ENCODE measurements at regions not wholly inside any gene's neighbourhood (a gene's known extent, or its start where the extent isn't known, plus 50 kb on each side); places are given as distances from the start of the nearest gene placed in this dataset.

DNA sequence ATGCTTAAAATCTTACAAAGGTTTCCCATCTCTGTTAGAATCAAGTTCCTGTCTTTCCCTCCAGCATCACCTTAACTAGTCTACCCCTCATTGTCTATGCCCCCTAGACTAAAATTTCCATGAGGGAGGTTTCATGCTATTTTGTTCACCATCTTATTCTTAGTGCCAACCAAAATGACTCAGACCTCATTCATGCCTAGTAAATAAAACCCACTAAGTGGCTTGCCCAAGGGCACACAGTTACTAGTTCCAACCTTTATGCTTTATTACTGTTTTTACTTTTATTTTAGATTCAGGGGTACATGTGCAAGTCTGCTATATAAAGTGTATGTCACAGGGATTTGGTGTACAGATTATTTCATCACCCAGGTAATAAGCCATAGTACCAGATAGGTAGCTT lies 469.1 kb upstream of the FAT3 start:
- H3K14ac ChIP-seq (replicated peaks; ENCODE audit: low read depth, low read length) = no peak overlapping the region
- H4K20me1 ChIP-seq (ENCODE audit: insufficient read depth, low read length) = no peaks in the 10 kb centered on the region
- H2AK9ac ChIP-seq (replicated peaks; ENCODE audit: low read depth, low read length, poor library complexity) = no peak overlapping the region
- dilution Hi-C loops (cut with HindIII; ENCODE audit: low sequenced_read_pairs, unreplicated experiment) = no loop called here
- H3K9me3 ChIP-seq (ENCODE audit: control insufficient read depth, insufficient read depth, low read length) = 0 out of 2 replicates have a peak, but pooled peaks cover 5% of the 10 kb centered on the region
- no peak overlapping the region for H3K56ac ChIP-seq (ENCODE audit: extremely low read depth, insufficient read depth, low read length)
- H3K4me2 ChIP-seq (ENCODE audit: low read depth, low read length) = no peak overlapping the region
- H3K27me3 ChIP-seq (ENCODE audit: control insufficient read depth, insufficient read depth, low read length) = no peaks in the 10 kb centered on the region
- in situ Hi-C loops (cut with MboI; ENCODE audit: low sequenced_read_pairs) = no loop called here
- no peak overlapping the region for H4K5ac ChIP-seq (ENCODE audit: low read depth, low read length)
- no peak overlapping the region for H2BK120ac ChIP-seq (ENCODE audit: low read depth, low read length)
- H3K9ac ChIP-seq (ENCODE audit: low read depth, low read length) = no peak overlapping the region
- no peak overlapping the region for H2BK20ac ChIP-seq (ENCODE audit: low read depth, low read length)
- BruUV-seq (replicated peaks) = no TSS peak
- no peak overlapping the region for H2AK5ac ChIP-seq (ENCODE audit: low read depth, low read length)
- ChIA-PET POLR2A (ENCODE audit: unreplicated experiment) (no interaction called here), CTCF (no interaction called here)
- no peak overlapping the region for H3K23ac ChIP-seq (ENCODE audit: low read depth, low read length)
- H3K9me1 ChIP-seq (ENCODE audit: insufficient read depth, low read length) = no peaks in the 10 kb centered on the region
- TF ChIP-seq RFX5 (IDR thresholded peaks at IDR 0.05; ENCODE audit: low read depth, low read length) = no peak
- no peak for TF ChIP-seq ELK1 (IDR thresholded peaks at IDR 0.05; ENCODE audit: borderline replicate concordance, low read depth, low read length)
- TF ChIP-seq, protein P1, sequence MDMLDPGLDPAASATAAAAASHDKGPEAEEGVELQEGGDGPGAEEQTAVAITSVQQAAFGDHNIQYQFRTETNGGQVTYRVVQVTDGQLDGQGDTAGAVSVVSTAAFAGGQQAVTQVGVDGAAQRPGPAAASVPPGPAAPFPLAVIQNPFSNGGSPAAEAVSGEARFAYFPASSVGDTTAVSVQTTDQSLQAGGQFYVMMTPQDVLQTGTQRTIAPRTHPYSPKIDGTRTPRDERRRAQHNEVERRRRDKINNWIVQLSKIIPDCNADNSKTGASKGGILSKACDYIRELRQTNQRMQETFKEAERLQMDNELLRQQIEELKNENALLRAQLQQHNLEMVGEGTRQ (IDR thresholded peaks at IDR 0.05; ENCODE audit: low read depth, low read length) = no peak
- no peak for TF ChIP-seq CHD1 (IDR thresholded peaks at IDR 0.05; ENCODE audit: low read depth, low read length)
- no peak for TF ChIP-seq FOS (IDR thresholded peaks at IDR 0.05; ENCODE audit: low read depth, low read length)
- TF ChIP-seq RCOR1 (IDR thresholded peaks at IDR 0.05; ENCODE audit: insufficient replicate concordance, low read length) = no peak
- no peak for TF ChIP-seq MAFK (IDR thresholded peaks at IDR 0.05; ENCODE audit: low read depth, low read length)
- H4K91ac ChIP-seq (ENCODE audit: insufficient read depth, low read depth, low read length) = no peak overlapping the region
- H2AFZ ChIP-seq (replicated peaks; ENCODE audit: low read length, poor library complexity) = no peak overlapping the region
- H3K4me3 ChIP-seq (ENCODE audit: insufficient read depth, low read depth, low read length) = no peak overlapping the region
- no peaks in the 10 kb centered on the region for H3K79me1 ChIP-seq (ENCODE audit: low read depth in 1 of 2, low read length in 2 of 2)
- ATAC-seq (ENCODE audit: low read depth) = no peak
- DNase-seq = no peak
- no peak overlapping the region for H3K18ac ChIP-seq (ENCODE audit: low read depth, low read length)
- no peak overlapping the region for H2BK5ac ChIP-seq (ENCODE audit: low read depth, low read length, poor library complexity, severe bottlenecking)
- no peak overlapping the region for H3K4ac ChIP-seq (ENCODE audit: low read depth, low read length)
- H4K8ac ChIP-seq (ENCODE audit: low read depth in 2 of 2, low read length in 2 of 2) = no peak overlapping the region
- intact Hi-C loops (cut with micrococcal nuclease) = no loop called here
- H2BK15ac ChIP-seq (ENCODE audit: low read depth, low read length) = no peak overlapping the region
- H3K27ac ChIP-seq (ENCODE audit: insufficient read depth, low read length) = no peak overlapping the region
- no peaks in the 10 kb centered on the region for H3K4me1 ChIP-seq (ENCODE audit: control insufficient read depth, insufficient read depth, low read length)
- no peaks in the 10 kb centered on the region for H3K36me3 ChIP-seq (ENCODE audit: control insufficient read depth, insufficient read depth, low read length)

Data from IMR-90 (cell line).